Choroid plexus epithelial cell (primary cell): ENCODE measurements at regions not wholly inside any gene's neighbourhood (a gene's known extent, or its start where the extent isn't known, plus 50 kb on each side); places are given as distances from the start of the nearest gene placed in this dataset.

Source experiments
- DNase-seq: peaks from one replicate; pipeline ENCODE4 v3.0.0-alpha.2; 2010; ENCODE audit warnings: low read depth
- H3K4me3 ChIP-seq: 2 replicates; pipeline ENCODE4 v1.5.1; 2011; ENCODE audit warnings: low read depth, mild to moderate bottlenecking, control low read depth, low read length, moderate library complexity
- TF ChIP-seq, protein P1 (sequence below): conservative IDR thresholded peaks from 2 replicates; pipeline ENCODE4 v1.5.1; 2011; ENCODE audit warnings: low read depth, mild to moderate bottlenecking, control low read depth, inconsistent platforms, low read length, moderate library complexity

DNA sequence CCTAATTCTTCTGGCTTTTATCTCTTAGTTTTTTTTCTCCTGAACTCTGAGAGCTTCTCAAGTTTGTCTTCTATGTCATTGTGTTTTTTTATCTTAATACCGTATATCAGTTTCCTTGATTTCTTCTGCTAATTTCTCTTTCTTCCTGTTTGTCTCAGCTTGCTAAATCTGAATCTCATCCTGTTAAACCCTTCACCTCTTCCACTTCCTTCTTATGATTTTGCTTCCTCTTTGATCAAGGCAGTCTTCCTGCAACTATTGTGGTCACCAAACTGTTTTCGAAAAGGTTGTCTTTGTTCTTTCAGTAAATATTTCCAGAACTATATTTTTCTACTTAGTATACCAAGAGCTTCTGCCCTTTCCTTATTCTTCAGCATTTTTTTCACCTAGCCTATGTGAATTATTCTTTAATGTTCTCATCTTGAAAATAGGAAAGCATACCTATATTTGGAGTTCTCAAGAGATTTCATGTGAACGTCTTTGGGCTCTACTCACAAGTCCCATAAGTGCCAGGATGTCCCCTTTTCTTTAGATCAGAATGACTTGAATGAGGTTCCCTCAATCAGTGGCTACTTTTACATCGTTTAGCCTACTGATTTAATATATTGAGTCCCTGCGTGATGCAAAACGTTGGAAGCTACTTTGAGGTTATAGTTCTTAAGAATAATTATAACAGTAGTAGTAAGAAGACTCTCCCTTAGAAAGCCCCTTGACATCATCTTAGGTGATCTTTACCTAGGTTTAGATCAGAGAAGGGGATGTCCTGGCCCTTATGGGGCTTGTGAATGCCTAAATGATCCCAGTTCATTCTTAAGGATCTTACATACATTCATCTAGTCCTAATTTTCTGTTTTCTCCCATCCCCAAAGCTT is 415.4 kb upstream of the AUTS2 start:
- TF ChIP-seq, protein P1, sequence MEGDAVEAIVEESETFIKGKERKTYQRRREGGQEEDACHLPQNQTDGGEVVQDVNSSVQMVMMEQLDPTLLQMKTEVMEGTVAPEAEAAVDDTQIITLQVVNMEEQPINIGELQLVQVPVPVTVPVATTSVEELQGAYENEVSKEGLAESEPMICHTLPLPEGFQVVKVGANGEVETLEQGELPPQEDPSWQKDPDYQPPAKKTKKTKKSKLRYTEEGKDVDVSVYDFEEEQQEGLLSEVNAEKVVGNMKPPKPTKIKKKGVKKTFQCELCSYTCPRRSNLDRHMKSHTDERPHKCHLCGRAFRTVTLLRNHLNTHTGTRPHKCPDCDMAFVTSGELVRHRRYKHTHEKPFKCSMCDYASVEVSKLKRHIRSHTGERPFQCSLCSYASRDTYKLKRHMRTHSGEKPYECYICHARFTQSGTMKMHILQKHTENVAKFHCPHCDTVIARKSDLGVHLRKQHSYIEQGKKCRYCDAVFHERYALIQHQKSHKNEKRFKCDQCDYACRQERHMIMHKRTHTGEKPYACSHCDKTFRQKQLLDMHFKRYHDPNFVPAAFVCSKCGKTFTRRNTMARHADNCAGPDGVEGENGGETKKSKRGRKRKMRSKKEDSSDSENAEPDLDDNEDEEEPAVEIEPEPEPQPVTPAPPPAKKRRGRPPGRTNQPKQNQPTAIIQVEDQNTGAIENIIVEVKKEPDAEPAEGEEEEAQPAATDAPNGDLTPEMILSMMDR = no peak

DNA sequence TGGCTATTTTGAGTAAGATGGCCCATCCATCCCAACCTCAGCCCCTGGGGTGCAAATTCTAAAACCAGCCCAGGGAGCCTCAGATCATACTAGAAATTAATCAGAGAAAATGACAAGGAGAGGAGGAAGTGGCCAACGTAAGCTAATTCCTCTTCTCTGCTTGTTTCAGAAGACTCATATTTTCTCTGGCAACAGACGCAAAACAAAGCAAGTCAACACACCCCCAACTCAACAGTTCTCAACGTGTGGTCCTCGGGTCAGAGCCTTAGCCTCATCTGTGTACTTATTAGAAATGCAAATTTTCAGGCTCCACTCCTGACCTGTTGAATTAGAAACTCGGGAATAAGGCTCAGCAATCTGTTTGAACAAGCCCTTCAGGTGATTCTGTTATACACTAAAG is 413.9 kb upstream of the AUTS2 start:
- TF ChIP-seq, protein P1 = no peak
- H3K4me3 ChIP-seq = peak overlapping the region; percentile 29
- DNase-seq = no peak

More for the DNA sequence above, 415.4 kb upstream of the AUTS2 start:
- no peak overlapping the region for H3K4me3 ChIP-seq
- DNase-seq = no peak

- no peak overlapping the region for H3K4me3 ChIP-seq
- no peak for DNase-seq
- TF ChIP-seq, protein P1 = no peak
Observed at GRCh38 chr7:69185170-69185569, 413.1 kb upstream of the AUTS2 start.

GRCh38 chr7:69186974-69187373 is 411.3 kb upstream of the AUTS2 start:
- no peak overlapping the region for H3K4me3 ChIP-seq
- TF ChIP-seq, protein P1 = no peak
- DNase-seq = no peak

DNA sequence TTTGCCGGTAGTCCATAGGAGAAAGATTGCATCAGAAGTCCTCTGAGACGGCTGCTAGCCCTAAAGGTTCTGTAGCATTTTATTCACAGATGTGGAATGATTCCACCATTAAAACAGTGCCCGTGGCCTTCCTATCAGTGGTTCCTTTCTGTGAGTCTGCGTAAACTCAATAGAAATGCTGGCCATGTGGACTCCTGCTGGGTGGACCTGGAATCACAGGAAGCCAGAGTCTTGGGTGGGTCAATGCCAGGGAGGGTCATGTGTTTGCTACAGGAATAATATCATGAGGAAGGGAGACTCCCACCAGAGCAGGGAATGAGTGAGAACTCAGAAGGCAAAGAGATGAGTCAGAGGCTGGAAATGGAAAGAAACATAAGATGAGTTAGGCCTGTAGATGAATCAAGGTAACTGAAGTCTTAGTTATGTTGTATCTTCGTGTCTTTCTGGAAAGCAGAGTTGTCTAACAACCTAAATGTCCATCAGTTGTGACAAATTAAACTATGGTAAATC is 410.4 kb upstream of the AUTS2 start:
- DNase-seq = no peak
- TF ChIP-seq, protein P1 = no peak
- no peak overlapping the region for H3K4me3 ChIP-seq

DNA sequence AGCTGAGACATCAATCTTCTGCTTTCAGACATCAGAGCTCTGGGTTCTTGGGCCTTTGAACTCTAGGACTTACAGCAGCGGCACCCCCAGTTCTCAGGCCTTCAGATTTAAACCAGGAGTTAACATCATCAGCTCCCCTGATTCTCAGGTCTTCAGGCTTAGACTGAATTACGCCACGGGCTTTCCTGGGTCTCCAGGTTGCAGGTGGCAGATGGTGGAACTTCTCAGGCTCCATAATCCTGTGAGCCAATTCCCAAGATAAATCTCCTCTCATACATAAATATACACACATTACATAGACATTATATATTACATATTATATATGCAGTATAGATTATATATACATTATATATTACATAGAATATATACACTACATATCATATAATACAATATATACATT is 408.9 kb upstream of the AUTS2 start:
- no peak overlapping the region for H3K4me3 ChIP-seq
- TF ChIP-seq, protein P1 = no peak
- no peak for DNase-seq

GRCh38 chr7:69190025-69190424 is 408.2 kb upstream of the AUTS2 start:
- no peak overlapping the region for H3K4me3 ChIP-seq
- no peak for DNase-seq
- TF ChIP-seq, protein P1 = no peak
